Endothelial cell of hepatic sinusoid (primary cell): ENCODE measurements at regions not wholly inside any gene's neighbourhood (a gene's known extent, or its start where the extent isn't known, plus 50 kb on each side); places are given as distances from the start of the nearest gene placed in this dataset.

Source experiments
- in situ Hi-C: cut with HindIII; loops from 2 replicates; pipeline ENCODE4 v1.10.0; 2017; ENCODE audit warnings: low sequenced_read_pairs

- in situ Hi-C loops: no loop called here
These were observed 77.7 kb upstream of the JUN start for GRCh38 chr1:58861506-58861905.

- in situ Hi-C loops: no loop called here
These were observed 79.0 kb upstream of the JUN start for GRCh38 chr1:58862728-58863385.

GRCh38 chr1:58864654-58865053 lies 80.8 kb upstream of the JUN start:
- in situ Hi-C loops: no loop called here

GRCh38 chr1:58866578-58866977 lies 82.7 kb upstream of the JUN start:
- in situ Hi-C loops: no loop called here

- in situ Hi-C loops: no loop called here
These were observed 85.9 kb upstream of the JUN start for GRCh38 chr1:58869638-58870297.

- in situ Hi-C loops: no loop called here
These were observed 86.4 kb upstream of the JUN start for GRCh38 chr1:58870298-58870676.

GRCh38 chr1:58874342-58874741 lies 90.5 kb upstream of the JUN start:
- in situ Hi-C loops: no loop called here

GRCh38 chr1:58874757-58875755 lies 91.2 kb upstream of the JUN start:
- in situ Hi-C loops: no loop called here

GRCh38 chr1:58879464-58879863 lies 95.6 kb upstream of the JUN start:
- in situ Hi-C loops: no loop called here

- in situ Hi-C loops: no loop called here
These were observed 96.7 kb upstream of the JUN start for GRCh38 chr1:58880592-58880991.

GRCh38 chr1:58881471-58881994 lies 97.7 kb upstream of the JUN start:
- in situ Hi-C loops: no loop called here

- in situ Hi-C loops: no loop called here
These were observed 98.6 kb upstream of the JUN start for GRCh38 chr1:58882322-58882948.

GRCh38 chr1:58883037-58883887 lies 99.4 kb upstream of the JUN start:
- in situ Hi-C loops: no loop called here

GRCh38 chr1:58883888-58884482 lies 100.1 kb upstream of the JUN start:
- in situ Hi-C loops: no loop called here

- in situ Hi-C loops: no loop called here
These were observed 101.1 kb upstream of the JUN start for GRCh38 chr1:58884706-58885661.

GRCh38 chr1:58885998-58886397 lies 102.2 kb upstream of the JUN start:
- in situ Hi-C loops: no loop called here

GRCh38 chr1:58886611-58887010 lies 102.8 kb upstream of the JUN start:
- in situ Hi-C loops: no loop called here

- in situ Hi-C loops: no loop called here
These were observed 103.2 kb upstream of the JUN start for GRCh38 chr1:58887059-58887458.
